Esophagus muscularis mucosa (tissue), 4 donors: ENCODE measurements at regions not wholly inside any gene's neighbourhood (a gene's known extent, or its start where the extent isn't known, plus 50 kb on each side); places are given as distances from the start of the nearest gene placed in this dataset.

Experiments
- CTCF ChIP-seq, 3 experiments: fragments of 200-600 bp in 2 of 3; fragments of 450-650 bp in 1 of 3; sonication (generic) in 2 of 3; IDR thresholded peaks; one replicate each; pipeline ENCODE4 v1.5.1; 2017 to 2019; ENCODE audit warnings: antibody characterized with exemption in 3 of 3, mild to moderate bottlenecking in 2 of 3, moderate library complexity in 1 of 3
- EP300 ChIP-seq: sonication (generic); formaldehyde crosslinking; IDR thresholded peaks from one replicate; pipeline ENCODE4 v1.6.1; 2017; ENCODE audit warnings: antibody characterized with exemption
- POLR2A ChIP-seq: fragments of 450-650 bp; IDR thresholded peaks from one replicate; pipeline ENCODE4 v1.6.1; 2017; ENCODE audit warnings: antibody characterized with exemption, moderate library complexity, mild to moderate bottlenecking, low read depth
- POLR2AphosphoS5 ChIP-seq, 2 donors: sonication (generic); formaldehyde crosslinking; IDR thresholded peaks; one replicate each; pipeline ENCODE4 v1.6.1; 2017; ENCODE audit warnings: antibody characterized with exemption in 2 of 2

DNA sequence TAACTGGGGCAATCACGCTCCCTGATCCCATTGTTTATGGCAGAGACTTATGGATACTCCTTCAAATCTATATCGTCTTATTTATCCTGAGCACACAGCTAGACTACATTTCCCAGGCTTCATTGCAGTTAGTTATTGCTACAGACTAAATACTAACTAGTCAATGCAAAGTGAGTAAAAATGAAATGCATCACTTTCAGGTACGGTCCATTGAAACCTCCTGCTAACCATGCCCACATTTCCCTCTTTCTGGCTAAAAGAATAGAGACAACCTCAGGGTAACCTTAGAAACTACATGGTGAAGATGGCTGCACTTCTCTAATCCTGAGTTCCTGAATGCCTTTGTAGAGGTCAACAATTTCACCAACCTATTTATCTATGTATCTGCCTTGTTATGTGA, 437.4 kb downstream of the EPHA4 start:
- TF ChIP-seq EP300: no peak
- no peak for TF ChIP-seq POLR2AphosphoS5 (IDR thresholded peaks at IDR 0.05)
- TF ChIP-seq CTCF (IDR thresholded peaks at IDR 0.05): no peak
- no peak for TF ChIP-seq POLR2A
